ENCODE measurements at regions not wholly inside any gene's neighbourhood (a gene's known extent, or its start where the extent isn't known, plus 50 kb on each side); places are given as distances from the start of the nearest gene placed in this dataset.

GRCh38 chr4:71188951-71189350, 149.9 kb upstream of the SLC4A4 start:
- TF ChIP-seq, protein P1, sequence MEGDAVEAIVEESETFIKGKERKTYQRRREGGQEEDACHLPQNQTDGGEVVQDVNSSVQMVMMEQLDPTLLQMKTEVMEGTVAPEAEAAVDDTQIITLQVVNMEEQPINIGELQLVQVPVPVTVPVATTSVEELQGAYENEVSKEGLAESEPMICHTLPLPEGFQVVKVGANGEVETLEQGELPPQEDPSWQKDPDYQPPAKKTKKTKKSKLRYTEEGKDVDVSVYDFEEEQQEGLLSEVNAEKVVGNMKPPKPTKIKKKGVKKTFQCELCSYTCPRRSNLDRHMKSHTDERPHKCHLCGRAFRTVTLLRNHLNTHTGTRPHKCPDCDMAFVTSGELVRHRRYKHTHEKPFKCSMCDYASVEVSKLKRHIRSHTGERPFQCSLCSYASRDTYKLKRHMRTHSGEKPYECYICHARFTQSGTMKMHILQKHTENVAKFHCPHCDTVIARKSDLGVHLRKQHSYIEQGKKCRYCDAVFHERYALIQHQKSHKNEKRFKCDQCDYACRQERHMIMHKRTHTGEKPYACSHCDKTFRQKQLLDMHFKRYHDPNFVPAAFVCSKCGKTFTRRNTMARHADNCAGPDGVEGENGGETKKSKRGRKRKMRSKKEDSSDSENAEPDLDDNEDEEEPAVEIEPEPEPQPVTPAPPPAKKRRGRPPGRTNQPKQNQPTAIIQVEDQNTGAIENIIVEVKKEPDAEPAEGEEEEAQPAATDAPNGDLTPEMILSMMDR (IDR thresholded peaks at IDR 0.05; ENCODE audit: extremely low read depth in 1 of 2, insufficient read depth in 1 of 2, low read depth in 1 of 2, low read length in 2 of 2), result no peak
- TF ChIP-seq POLR2AphosphoS5 (IDR thresholded peaks at IDR 0.05; ENCODE audit: insufficient read depth, low read depth, low read length) (no peak), EZH2 (IDR thresholded peaks at IDR 0.05; ENCODE audit: borderline replicate concordance, low read depth, low read length, severe bottlenecking) (no peak), POLR2A (IDR thresholded peaks at IDR 0.05; ENCODE audit: low read depth, low read length) (no peak), GATA2 (IDR thresholded peaks at IDR 0.05; ENCODE audit: insufficient read depth, insufficient read length, low read depth, low read length) (no peak), FOS (IDR thresholded peaks at IDR 0.05; ENCODE audit: borderline replicate concordance, insufficient read depth, low read length) (no peak), JUN (IDR thresholded peaks at IDR 0.05; ENCODE audit: borderline replicate concordance, insufficient read depth, insufficient read length, low read depth) (no peak)
- TF ChIP-seq, protein P2, sequence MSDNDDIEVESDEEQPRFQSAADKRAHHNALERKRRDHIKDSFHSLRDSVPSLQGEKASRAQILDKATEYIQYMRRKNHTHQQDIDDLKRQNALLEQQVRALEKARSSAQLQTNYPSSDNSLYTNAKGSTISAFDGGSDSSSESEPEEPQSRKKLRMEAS (IDR thresholded peaks at IDR 0.05; ENCODE audit: insufficient read depth, insufficient read length), result no peak

All from endothelial cell of umbilical vein (primary cell).